OCI-LY7 (cell line): ENCODE measurements at regions not wholly inside any gene's neighbourhood (a gene's known extent, or its start where the extent isn't known, plus 50 kb on each side); places are given as distances from the start of the nearest gene placed in this dataset.

Source experiments
- BruUV-seq: library from RNA; stranded (reverse); fragments of 400-500 nt; replicated peaks from 2 replicates; lab custom pipeline; 2021; lab: Mats Ljungman, UMichigan
- CTCF ChIA-PET: fragments of 300-600 bp; sonication (Branson Sonifier 250); formaldehyde crosslinking; loops from one replicate; lab custom pipeline; 2022; ENCODE audit warnings: antibody characterized with exemption; ENCODE audit not compliant: unreplicated experiment; lab: Charles Lee
- POLR2A ChIA-PET: fragments of 300-600 bp; sonication (Branson Sonifier 250); formaldehyde crosslinking; loops from one replicate; lab custom pipeline; 2022; ENCODE audit warnings: antibody characterized with exemption; lab: Charles Lee
- DNase-seq: peaks from one replicate; pipeline ENCODE4 v3.0.0-alpha.2; 2015; ENCODE audit warnings: low spot score
- H2AFZ ChIP-seq: fragments of 200-600 bp; sonication (generic), shearing (Covaris generic); 2 replicates; pipeline ENCODE4 v1.6.1; 2014; ENCODE audit warnings: mild to moderate bottlenecking, antibody characterized with exemption, low read length, moderate library complexity
- H3K27ac ChIP-seq: fragments of 200-600 bp; sonication (generic); 2 replicates; pipeline ENCODE4 v1.5.1; 2014; ENCODE audit warnings: mixed run types, low read depth, mild to moderate bottlenecking, moderate library complexity, low read length, inconsistent platforms; ENCODE audit not compliant: poor library complexity, severe bottlenecking
- H3K36me3 ChIP-seq: fragments of 200-600 bp; sonication (generic); 2 replicates; pipeline ENCODE4 v1.6.1; 2014; ENCODE audit warnings: mild to moderate bottlenecking, antibody characterized with exemption, low read length, moderate library complexity, mixed read lengths; ENCODE audit not compliant: insufficient read depth
- H3K4me1 ChIP-seq: fragments of 200-600 bp; sonication (generic); 2 replicates; pipeline ENCODE4 v1.5.1; 2014; ENCODE audit warnings: mild to moderate bottlenecking, low read length; ENCODE audit not compliant: insufficient read depth, poor library complexity, severe bottlenecking
- H3K4me2 ChIP-seq: fragments of 200-600 bp; sonication (generic); 2 replicates; pipeline ENCODE4 v1.6.1; 2014; ENCODE audit warnings: mild to moderate bottlenecking, low read length
- H3K4me3 ChIP-seq: fragments of 200-600 bp; sonication (generic); 2 replicates; pipeline ENCODE4 v1.5.1; 2014; ENCODE audit warnings: mild to moderate bottlenecking, low read depth, low read length; ENCODE audit not compliant: poor library complexity, severe bottlenecking
- H3K79me2 ChIP-seq: fragments of 200-600 bp; sonication (generic); 2 replicates; pipeline ENCODE4 v1.6.1; 2016; ENCODE audit warnings: low read depth, mild to moderate bottlenecking, low read length, moderate library complexity, mixed read lengths; ENCODE audit not compliant: insufficient read depth
- H3K9me2 ChIP-seq: fragments of 200-600 bp; sonication (generic); 2 replicates; pipeline ENCODE4 v1.6.1; 2016; ENCODE audit warnings: mild to moderate bottlenecking, low read length, mixed read lengths; ENCODE audit not compliant: insufficient read depth
- H3K9me3 ChIP-seq: fragments of 200-600 bp; sonication (generic); 2 replicates; pipeline ENCODE4 v1.6.1; 2014; ENCODE audit warnings: mild to moderate bottlenecking, mixed run types, low read length, mixed read lengths
- H4K20me1 ChIP-seq: fragments of 200-600 bp; sonication (generic); 2 replicates; pipeline ENCODE4 v1.6.1; 2014; ENCODE audit warnings: mild to moderate bottlenecking, antibody characterized with exemption, low read length, moderate library complexity, mixed read lengths; ENCODE audit not compliant: insufficient read depth
- EZH2phosphoT487 ChIP-seq: fragments of 200-600 bp; sonication (generic); IDR thresholded peaks from 2 replicates; pipeline ENCODE4 v1.6.1; 2018; ENCODE audit warnings: low read depth, borderline replicate concordance, mild to moderate bottlenecking, mixed run types, antibody characterized with exemption, low read length, moderate library complexity, mixed read lengths
- intact Hi-C: fragments of 100-400 bp; cut with micrococcal nuclease; formaldehyde crosslinking; loops from one replicate; pipeline ENCODE4 v1.10.0; 2022; ENCODE audit not compliant: unreplicated experiment
- TF ChIP-seq, protein P1 (sequence below): fragments of 200-600 bp; sonication (generic); conservative IDR thresholded peaks from 2 replicates; pipeline ENCODE4 v1.5.1; 2014; ENCODE audit warnings: mild to moderate bottlenecking, antibody characterized with exemption, low read length, moderate library complexity, mixed read lengths

GRCh38 chr12:83656004-83656403, 969.3 kb downstream of the TMTC2 start:
- Histone ChIP-seq H2AFZ (no peak overlapping the region), H4K20me1 (no peaks in the 10 kb centered on the region), H3K36me3 (no peaks in the 10 kb centered on the region), H3K9me2 (no peaks in the 10 kb centered on the region), H3K4me1 (no peaks in the 10 kb centered on the region), H3K27ac (no peak overlapping the region), H3K9me3 (no peaks in the 10 kb centered on the region), H3K4me3 (no peak overlapping the region), H3K79me2 (no peaks in the 10 kb centered on the region), H3K4me2 (no peak overlapping the region)
- BruUV-seq: no TSS peak
- intact Hi-C loops: no loop called here
- POLR2A ChIA-PET: interaction anchor here (0.7 kb wide), 1 partner anchor 29 kb away, joined by 3 read pairs; no protein-coding TSS in a partner anchor
- no peak for DNase-seq
- TF ChIP-seq, protein P1, sequence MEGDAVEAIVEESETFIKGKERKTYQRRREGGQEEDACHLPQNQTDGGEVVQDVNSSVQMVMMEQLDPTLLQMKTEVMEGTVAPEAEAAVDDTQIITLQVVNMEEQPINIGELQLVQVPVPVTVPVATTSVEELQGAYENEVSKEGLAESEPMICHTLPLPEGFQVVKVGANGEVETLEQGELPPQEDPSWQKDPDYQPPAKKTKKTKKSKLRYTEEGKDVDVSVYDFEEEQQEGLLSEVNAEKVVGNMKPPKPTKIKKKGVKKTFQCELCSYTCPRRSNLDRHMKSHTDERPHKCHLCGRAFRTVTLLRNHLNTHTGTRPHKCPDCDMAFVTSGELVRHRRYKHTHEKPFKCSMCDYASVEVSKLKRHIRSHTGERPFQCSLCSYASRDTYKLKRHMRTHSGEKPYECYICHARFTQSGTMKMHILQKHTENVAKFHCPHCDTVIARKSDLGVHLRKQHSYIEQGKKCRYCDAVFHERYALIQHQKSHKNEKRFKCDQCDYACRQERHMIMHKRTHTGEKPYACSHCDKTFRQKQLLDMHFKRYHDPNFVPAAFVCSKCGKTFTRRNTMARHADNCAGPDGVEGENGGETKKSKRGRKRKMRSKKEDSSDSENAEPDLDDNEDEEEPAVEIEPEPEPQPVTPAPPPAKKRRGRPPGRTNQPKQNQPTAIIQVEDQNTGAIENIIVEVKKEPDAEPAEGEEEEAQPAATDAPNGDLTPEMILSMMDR: no peak
- no peak for TF ChIP-seq EZH2phosphoT487
- CTCF ChIA-PET: no interaction called here

- Histone ChIP-seq H3K4me3 (no peak overlapping the region), H3K4me2 (no peak overlapping the region), H3K36me3 (no peaks in the 10 kb centered on the region), H3K79me2 (no peaks in the 10 kb centered on the region), H3K9me3 (no peaks in the 10 kb centered on the region), H3K4me1 (no peaks in the 10 kb centered on the region), H4K20me1 (no peaks in the 10 kb centered on the region), H3K27ac (no peak overlapping the region), H2AFZ (no peak overlapping the region), H3K9me2 (no peaks in the 10 kb centered on the region)
- TF ChIP-seq EZH2phosphoT487: no peak
- TF ChIP-seq, protein P1: no peak
- CTCF ChIA-PET: no interaction called here
- intact Hi-C loops: no loop called here
- no TSS peak for BruUV-seq
- no peak for DNase-seq
- POLR2A ChIA-PET: no interaction called here
These were observed 955.5 kb downstream of the TMTC2 start for GRCh38 chr12:83642205-83642604.

GRCh38 chr12:83641789-83642188, 955.1 kb downstream of the TMTC2 start:
- Histone ChIP-seq H3K4me2 (no peak overlapping the region), H4K20me1 (no peaks in the 10 kb centered on the region), H3K79me2 (no peaks in the 10 kb centered on the region), H3K4me3 (no peak overlapping the region), H3K9me2 (no peaks in the 10 kb centered on the region), H3K27ac (no peak overlapping the region), H3K4me1 (no peaks in the 10 kb centered on the region), H3K36me3 (no peaks in the 10 kb centered on the region), H3K9me3 (no peaks in the 10 kb centered on the region), H2AFZ (no peak overlapping the region)
- intact Hi-C loops: no loop called here
- POLR2A ChIA-PET: no interaction called here
- CTCF ChIA-PET: no interaction called here
- DNase-seq: no peak
- BruUV-seq: no TSS peak
- TF ChIP-seq EZH2phosphoT487: no peak
- TF ChIP-seq, protein P1: no peak
